Activated CD4-positive, alpha-beta T cell treated with anti-CD3 and anti-CD28 coated beads, Interleukin-2, amount 50 U/mL, for 4 hours (primary cell): ENCODE measurements at regions not wholly inside any gene's neighbourhood (a gene's known extent, or its start where the extent isn't known, plus 50 kb on each side); places are given as distances from the start of the nearest gene placed in this dataset.
"Not testable (repeated sequence)": the region's sequence is repeated elsewhere in the genome, so short reads cannot be mapped to it uniquely, and the experiment has no call there.

Source experiments
- DNase-seq, 2 experiments: peaks; one replicate each; pipeline ENCODE4 v3.0.0-alpha.2; 2020

GRCh38 chr13:84697591-84697990, 815.3 kb upstream of the SLITRK1 start:
- DNase-seq, result not testable (repeated sequence)

GRCh38 chr13:84686973-84687372, 804.7 kb upstream of the SLITRK1 start:
- DNase-seq, result no peak

GRCh38 chr13:84686458-84686857, 804.2 kb upstream of the SLITRK1 start:
- DNase-seq, result no peak

- DNase-seq, result no peak
These were observed 802.5 kb upstream of the SLITRK1 start for GRCh38 chr13:84684804-84685203.

GRCh38 chr13:84684048-84684662, 801.9 kb upstream of the SLITRK1 start:
- DNase-seq, result no peak

GRCh38 chr13:84683448-84683847, 801.2 kb upstream of the SLITRK1 start:
- DNase-seq, result no peak

GRCh38 chr13:84677836-84678235, 795.6 kb upstream of the SLITRK1 start:
- DNase-seq, result no peak

- no peak for DNase-seq
These were observed 790.3 kb upstream of the SLITRK1 start for GRCh38 chr13:84672616-84673015.

- no peak for DNase-seq
These were observed 788.0 kb upstream of the SLITRK1 start for GRCh38 chr13:84670245-84670644.

- DNase-seq, result no peak
These were observed 786.4 kb upstream of the SLITRK1 start for GRCh38 chr13:84668637-84669036.

GRCh38 chr13:84662491-84662890, 780.2 kb upstream of the SLITRK1 start:
- DNase-seq, result no peak

- no peak for DNase-seq
These were observed 779.4 kb upstream of the SLITRK1 start for GRCh38 chr13:84661718-84662117.

- no peak for DNase-seq
These were observed 777.0 kb upstream of the SLITRK1 start for GRCh38 chr13:84659359-84659661.

- DNase-seq, result no peak
These were observed 776.5 kb upstream of the SLITRK1 start for GRCh38 chr13:84658491-84659358.

- no peak for DNase-seq
These were observed 773.4 kb upstream of the SLITRK1 start for GRCh38 chr13:84655677-84656076.

GRCh38 chr13:84654654-84655275, 772.5 kb upstream of the SLITRK1 start:
- no peak for DNase-seq

- no peak for DNase-seq
These were observed 771.8 kb upstream of the SLITRK1 start for GRCh38 chr13:84653915-84654534.

GRCh38 chr13:84651705-84652104, 769.4 kb upstream of the SLITRK1 start:
- no peak for DNase-seq

GRCh38 chr13:84651288-84651687, 769.0 kb upstream of the SLITRK1 start:
- DNase-seq, result no peak

GRCh38 chr13:84649853-84650252, 767.6 kb upstream of the SLITRK1 start:
- DNase-seq, result no peak

GRCh38 chr13:84648069-84648640, 765.9 kb upstream of the SLITRK1 start:
- no peak for DNase-seq

GRCh38 chr13:84646957-84647356, 764.7 kb upstream of the SLITRK1 start:
- DNase-seq, result no peak
